Epithelial cell of prostate (primary cell): ENCODE measurements at regions not wholly inside any gene's neighbourhood (a gene's known extent, or its start where the extent isn't known, plus 50 kb on each side); places are given as distances from the start of the nearest gene placed in this dataset.

Experiments
- DNase-seq: peaks from one replicate; pipeline ENCODE4 v3.0.0-alpha.2; 2011; ENCODE audit warnings: low read depth, low spot score
- H3K27ac ChIP-seq: fragments of 450-650 bp; 2 replicates; pipeline ENCODE4 v1.5.1; 2017; ENCODE audit warnings: mild to moderate bottlenecking

GRCh38 chr2:219692521-219692920 lies 65.1 kb downstream of the SLC4A3 start:
- no peak overlapping the region for H3K27ac ChIP-seq
- no peak for DNase-seq

DNA sequence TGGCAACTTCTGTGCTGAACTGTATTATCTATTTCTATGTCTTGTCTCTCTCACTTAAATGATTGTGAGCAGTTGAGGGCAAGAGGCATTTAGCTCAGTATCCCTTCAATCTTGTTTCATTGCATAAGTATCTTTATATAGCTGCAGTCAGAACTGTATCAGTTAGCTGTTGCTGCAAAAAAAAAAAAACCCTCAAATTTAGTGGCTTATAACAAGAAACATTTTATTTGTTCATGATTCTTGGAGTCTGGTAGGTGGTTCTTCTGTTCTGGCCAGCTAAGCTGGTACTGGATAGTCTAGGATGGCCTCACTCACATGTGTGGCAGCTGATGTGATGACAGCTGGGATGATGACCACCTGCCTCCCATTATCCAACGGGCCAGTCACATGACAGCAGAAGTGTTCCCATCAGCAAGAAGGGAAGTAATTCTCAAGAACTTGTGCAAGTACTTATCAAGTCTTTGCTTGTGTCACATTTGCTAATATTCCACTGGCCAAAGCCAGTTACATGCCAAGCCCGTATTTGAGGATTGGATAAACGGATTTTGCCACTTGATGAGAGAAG lies 67.8 kb downstream of the SLC4A3 start:
- DNase-seq = no peak

DNA sequence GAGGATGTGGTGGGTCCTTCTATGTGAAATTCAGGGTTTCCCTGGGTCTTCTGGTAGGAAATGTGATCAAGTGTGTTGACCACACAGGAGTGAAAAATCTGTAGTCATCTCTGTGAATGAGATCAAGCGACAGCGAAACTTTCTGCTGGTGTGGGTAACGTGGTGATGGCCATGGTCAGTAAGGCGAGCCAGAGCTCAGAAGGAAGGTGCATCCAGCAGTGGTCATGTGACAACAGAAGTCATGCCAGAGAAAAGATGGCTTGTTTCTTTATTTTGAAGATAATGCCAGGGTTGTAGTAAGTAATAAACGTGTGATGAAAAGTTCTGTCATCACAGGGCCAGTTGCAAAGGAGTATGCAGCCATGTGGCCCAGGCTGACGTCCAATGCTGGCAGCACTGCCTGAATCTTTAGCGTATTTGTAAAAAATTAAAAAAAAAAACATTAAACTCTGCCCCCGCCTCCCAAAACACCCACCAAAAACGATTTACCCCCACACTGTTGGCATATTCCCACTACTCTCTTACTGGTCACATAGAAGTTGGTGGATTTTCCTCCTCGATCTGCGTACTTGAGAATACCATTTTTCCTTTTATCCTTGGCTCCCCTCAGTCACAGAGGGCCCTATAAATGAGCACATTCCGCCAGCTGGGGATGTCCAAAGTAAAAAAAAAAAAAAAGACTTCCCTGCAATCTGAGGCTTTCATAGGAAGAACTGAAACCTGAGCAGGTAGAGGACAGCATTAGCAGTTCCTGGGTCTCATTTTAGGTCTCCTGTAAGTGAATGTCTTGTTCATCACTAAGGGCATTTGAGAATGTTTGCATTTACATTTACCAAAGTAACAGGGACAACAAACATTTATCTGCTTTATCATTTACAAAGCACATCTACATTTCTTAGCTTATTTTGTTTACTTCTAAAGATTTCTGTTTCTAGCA lies 70.6 kb downstream of the SLC4A3 start:
- DNase-seq = no peak
- H3K27ac ChIP-seq = peak overlapping the region; percentile 42

More for the DNA sequence above, 67.8 kb downstream of the SLC4A3 start:
- no peak overlapping the region for H3K27ac ChIP-seq

GRCh38 chr2:219698748-219699439 lies 71.5 kb downstream of the SLC4A3 start:
- peak overlapping the region; percentile 42 for H3K27ac ChIP-seq
- DNase-seq = no peak

DNA sequence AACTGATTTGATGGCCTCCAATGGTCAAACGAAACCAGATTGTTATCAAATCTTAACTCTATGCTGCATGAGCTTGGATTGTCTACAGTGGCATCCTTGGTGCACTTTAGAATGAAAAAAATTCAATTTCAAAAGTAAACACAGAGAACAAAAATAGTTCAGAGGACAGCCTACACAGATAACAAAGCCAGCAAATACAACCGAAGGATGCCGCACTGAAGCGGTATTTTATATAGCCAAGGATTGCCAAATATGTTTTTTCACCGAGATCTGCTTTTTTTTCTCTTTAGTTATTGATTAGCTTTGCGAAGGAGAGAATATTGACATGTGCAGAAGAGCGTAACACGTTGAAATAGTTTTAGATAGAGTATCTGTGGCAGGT lies 72.0 kb downstream of the SLC4A3 start:
- DNase-seq = no peak
- H3K27ac ChIP-seq = peak overlapping the region; percentile 42

DNA sequence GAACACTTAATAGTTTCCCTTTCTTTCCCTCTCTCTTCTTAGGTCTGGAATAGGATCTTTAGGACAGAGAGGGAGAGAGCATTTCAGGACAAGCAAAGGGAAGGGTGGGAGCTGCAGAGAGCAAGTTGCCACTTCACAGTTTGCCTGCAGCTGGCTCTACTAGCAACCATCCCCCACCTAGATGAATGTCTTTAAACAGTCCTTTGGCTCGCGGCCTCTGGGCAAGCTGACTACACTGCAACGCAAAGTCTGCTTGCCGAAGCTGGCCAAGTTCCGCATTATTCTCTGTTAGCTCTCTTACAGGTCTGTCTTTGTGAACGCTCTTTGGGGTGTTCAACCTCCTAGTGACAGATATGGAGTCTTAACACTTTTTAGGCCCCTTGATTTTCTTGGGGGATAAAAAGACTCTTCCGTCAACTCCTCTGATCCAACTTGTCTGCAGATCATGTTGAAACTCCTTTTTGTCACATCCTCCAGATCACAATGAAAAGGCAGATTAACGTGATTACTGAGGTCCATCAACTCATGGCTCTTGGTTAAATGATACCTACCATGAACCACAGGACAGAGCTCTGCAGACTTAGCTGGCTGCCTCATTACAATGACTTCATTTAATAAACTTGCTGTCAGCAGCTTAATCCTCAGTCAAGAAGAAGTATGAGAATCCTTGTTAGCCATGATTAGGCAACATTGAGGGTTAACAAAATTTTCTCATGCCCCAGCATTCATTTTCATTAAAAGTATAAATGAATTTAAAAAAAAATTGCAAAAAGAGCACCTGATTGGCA lies 74.6 kb downstream of the SLC4A3 start:
- H3K27ac ChIP-seq = peak overlapping the region; percentile 69

DNA sequence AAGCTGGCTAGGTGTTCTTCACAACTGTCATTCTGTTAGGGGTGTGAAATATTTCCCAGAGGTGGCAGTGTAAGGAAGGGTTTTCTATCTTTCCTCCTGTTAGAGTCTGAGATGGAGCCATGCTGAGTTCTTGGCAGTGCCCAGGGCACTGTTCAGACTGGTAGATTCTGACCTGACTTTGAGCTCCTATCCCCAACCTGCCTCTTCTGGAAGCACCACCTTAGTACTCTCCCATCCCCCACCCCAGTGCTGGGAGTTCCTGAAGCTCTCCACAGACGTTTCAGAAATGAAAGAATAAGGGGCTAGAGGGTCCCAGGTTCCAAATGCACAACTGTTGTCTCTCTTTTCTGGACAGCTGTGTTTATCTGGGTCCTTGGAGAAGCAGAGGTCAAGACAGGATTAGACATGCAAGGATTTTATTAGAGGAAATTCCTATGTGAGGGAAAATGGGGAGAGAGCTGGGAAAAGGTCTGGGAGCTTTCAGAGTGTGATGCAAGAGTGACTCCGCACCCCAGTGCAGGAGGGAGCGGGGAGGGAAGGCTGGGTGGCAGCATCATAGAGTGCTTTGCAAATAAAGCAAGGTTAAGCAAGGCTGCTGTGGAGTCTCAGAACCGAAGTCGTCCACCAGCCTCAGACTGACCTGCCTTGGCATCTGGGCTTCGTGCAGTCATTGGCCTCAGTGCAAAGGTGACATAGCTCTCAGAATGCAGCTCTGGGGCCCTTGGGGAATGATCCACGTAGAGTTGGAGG lies 75.5 kb downstream of the SLC4A3 start:
- no peak for DNase-seq
- peak overlapping the region; percentile 69 for H3K27ac ChIP-seq

More for the DNA sequence above, 74.6 kb downstream of the SLC4A3 start:
- no peak for DNase-seq

DNA sequence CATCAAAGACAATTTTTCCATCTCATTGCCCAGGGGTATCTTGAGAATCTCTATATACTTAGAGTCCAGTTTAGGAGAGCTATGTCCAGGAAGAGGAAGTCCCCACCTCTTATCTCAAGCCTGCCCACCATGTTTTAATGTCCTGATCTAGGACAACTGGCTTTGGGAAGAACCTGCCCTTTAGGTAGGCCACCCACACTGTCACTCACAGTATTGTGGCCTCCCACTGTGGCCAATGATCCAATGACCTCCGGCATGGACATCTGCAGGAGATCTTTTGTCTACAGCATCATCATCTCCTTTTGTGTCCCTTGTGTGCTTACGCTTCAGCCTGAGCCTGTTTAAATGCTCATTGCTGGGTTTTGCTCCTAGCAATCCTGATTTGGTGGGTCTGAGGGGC lies 77.4 kb downstream of the SLC4A3 start:
- no peak overlapping the region for H3K27ac ChIP-seq
- no peak for DNase-seq

- no peak overlapping the region for H3K27ac ChIP-seq
- no peak for DNase-seq
Measured at GRCh38 chr2:219706823-219707281, 79.4 kb downstream of the SLC4A3 start.

GRCh38 chr2:219707496-219708285 lies 80.3 kb downstream of the SLC4A3 start:
- no peak for DNase-seq
- no peak overlapping the region for H3K27ac ChIP-seq

GRCh38 chr2:219709331-219709761 lies 81.9 kb downstream of the SLC4A3 start:
- H3K27ac ChIP-seq = no peak overlapping the region

GRCh38 chr2:219713110-219713509 lies 85.7 kb downstream of the SLC4A3 start:
- DNase-seq = no peak
- no peak overlapping the region for H3K27ac ChIP-seq

More at GRCh38 chr2:219709331-219709761, 81.9 kb downstream of the SLC4A3 start:
- DNase-seq = no peak

DNA sequence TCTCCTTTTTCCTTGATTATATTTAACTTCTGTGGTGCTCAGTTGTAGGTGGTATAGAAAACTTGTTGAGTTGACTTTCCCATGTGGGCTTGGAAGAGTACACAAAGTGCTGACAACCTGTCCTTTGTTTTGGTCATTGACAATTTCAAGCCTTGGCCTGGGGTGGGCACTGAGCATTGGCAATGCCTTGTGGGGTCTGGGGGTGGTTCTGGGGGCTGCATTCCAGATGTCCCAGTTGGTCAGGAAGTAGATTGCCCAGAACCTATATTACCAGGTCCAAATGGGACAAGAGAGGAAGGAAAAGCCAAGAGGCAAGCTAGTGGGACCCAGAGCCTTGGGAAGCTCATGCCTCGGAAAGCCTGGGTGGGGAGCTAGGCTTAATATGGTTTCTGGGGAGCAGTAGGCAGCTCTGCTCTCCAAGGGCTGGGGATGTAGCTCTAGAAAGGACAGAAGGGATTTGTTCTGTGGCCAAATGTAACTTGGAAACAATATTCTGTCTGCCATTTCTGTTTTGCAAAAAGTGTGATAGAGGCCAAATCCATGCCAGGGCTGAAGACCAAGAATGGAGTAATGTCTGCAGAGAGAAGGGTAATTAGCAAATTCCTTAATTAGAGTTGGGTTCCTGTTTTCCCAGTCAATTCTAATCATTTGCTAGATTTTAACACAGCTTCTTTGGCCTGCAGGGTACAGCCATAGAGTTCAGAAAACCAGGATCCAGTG lies 87.4 kb downstream of the SLC4A3 start:
- no peak for DNase-seq
- no peak overlapping the region for H3K27ac ChIP-seq

- DNase-seq = no peak
- H3K27ac ChIP-seq = no peak overlapping the region
Measured at GRCh38 chr2:219718066-219718465, 90.6 kb downstream of the SLC4A3 start.

DNA sequence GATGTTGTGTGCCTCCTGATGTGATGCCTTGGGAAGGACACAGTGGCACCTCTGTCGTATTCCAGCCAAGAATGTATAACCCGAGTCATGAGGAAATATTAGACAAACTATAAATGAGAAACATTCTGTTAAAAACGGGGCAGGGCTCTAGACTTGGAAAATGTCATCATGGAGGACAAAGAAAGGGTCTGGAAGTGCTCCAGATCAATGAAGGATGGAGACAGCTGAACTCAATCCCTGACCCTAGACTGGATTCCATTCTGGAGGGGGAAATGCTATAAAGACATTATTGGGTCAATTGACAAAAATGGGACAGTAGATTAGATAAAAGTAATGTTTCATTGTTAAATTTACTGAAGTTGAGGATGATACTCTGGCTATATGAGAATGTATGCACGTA lies 92.1 kb downstream of the SLC4A3 start:
- no peak overlapping the region for H3K27ac ChIP-seq
- DNase-seq = no peak

- no peak overlapping the region for H3K27ac ChIP-seq
Measured at GRCh38 chr2:219720956-219721355, 93.5 kb downstream of the SLC4A3 start.

GRCh38 chr2:219722276-219722879 lies 94.9 kb downstream of the SLC4A3 start:
- peak; percentile 83 for DNase-seq
- no peak overlapping the region for H3K27ac ChIP-seq

More at GRCh38 chr2:219720956-219721355, 93.5 kb downstream of the SLC4A3 start:
- DNase-seq = no peak

GRCh38 chr2:219723311-219723710 lies 95.9 kb downstream of the SLC4A3 start:
- no peak overlapping the region for H3K27ac ChIP-seq
- DNase-seq = no peak
